Thyroid gland (tissue), 4 donors: ENCODE measurements at regions not wholly inside any gene's neighbourhood (a gene's known extent, or its start where the extent isn't known, plus 50 kb on each side); places are given as distances from the start of the nearest gene placed in this dataset.

Experiments used
- DNase-seq, 2 donors: peaks; one replicate each; pipeline ENCODE4 v3.0.0-alpha.2; 2019
- H3K27ac ChIP-seq, 3 donors: fragments of 200-600 bp; sonication (generic); 1 replicate in 2 of 3; 2 replicates in 1 of 3; pipeline ENCODE4 v1.5.1; 2016 to 2019; ENCODE audit warnings: mild to moderate bottlenecking in 1 of 3, moderate library complexity in 1 of 3
- H3K27me3 ChIP-seq: fragments of 200-600 bp; sonication (generic); one replicate; pipeline ENCODE4 v1.5.1; 2019
- H3K36me3 ChIP-seq, 2 donors: fragments of 200-600 bp; sonication (generic); one replicate each; pipeline ENCODE4 v1.5.1; 2016 to 2019
- H3K4me1 ChIP-seq, 2 donors: fragments of 200-600 bp; sonication (generic); one replicate each; pipeline ENCODE4 v1.5.1; 2017 to 2019
- H3K4me3 ChIP-seq, 3 donors: fragments of 200-600 bp; sonication (generic); replicated peaks in 1 of 3; 1 replicate in 2 of 3; 2 replicates in 1 of 3; pipeline ENCODE4 v1.5.1; 2016; ENCODE audit warnings: mild to moderate bottlenecking in 1 of 3
- H3K9me3 ChIP-seq: fragments of 200-600 bp; sonication (generic); one replicate; pipeline ENCODE4 v1.5.1; 2017
- POLR2A ChIP-seq, 2 donors: fragments of 450-650 bp; IDR thresholded peaks; one replicate each; pipeline ENCODE4 v1.6.1; 2017; ENCODE audit warnings: antibody characterized with exemption in 2 of 2, mild to moderate bottlenecking in 2 of 2, moderate library complexity in 1 of 2
- WGBS, 2 donors: methylation state at CpG; one replicate each; pipeline ENCODE4 v1.1.5; 2017; 5-methylcytosine and 5-hydroxymethylcytosine counted together
- intact Hi-C: fragments of 100-400 bp; cut with DNase I; formaldehyde crosslinking; loops from one replicate; pipeline ENCODE4 v1.15.1; 2023
- TF ChIP-seq, protein P1 (sequence below), 6 experiments: fragments of 200-600 bp in 3 of 6; fragments of 450-650 bp in 3 of 6; sonication (generic) in 3 of 6; IDR thresholded peaks; one replicate each; pipeline ENCODE4 v1.5.1; 2016 to 2019; ENCODE audit warnings: antibody characterized with exemption in 6 of 6, mild to moderate bottlenecking in 2 of 6, inconsistent platforms in 1 of 6, moderate library complexity in 1 of 6

GRCh38 chr10:33391611-33392465, 57.4 kb upstream of the NRP1 start:
- Histone ChIP-seq H3K9me3 (no peaks in the 10 kb centered on the region), H3K27me3 (no peaks in the 10 kb centered on the region), H3K4me1 (no peaks in the 10 kb centered on the region), H3K4me3 (no peak overlapping the region), H3K27ac (no peak overlapping the region), H3K36me3 (no peaks in the 10 kb centered on the region)
- WGBS, 2 donors: 79 to 80% methylated on average over 8 of the region's 8 CpGs
- no peak for TF ChIP-seq POLR2A (IDR thresholded peaks at IDR 0.05)
- TF ChIP-seq, protein P1, sequence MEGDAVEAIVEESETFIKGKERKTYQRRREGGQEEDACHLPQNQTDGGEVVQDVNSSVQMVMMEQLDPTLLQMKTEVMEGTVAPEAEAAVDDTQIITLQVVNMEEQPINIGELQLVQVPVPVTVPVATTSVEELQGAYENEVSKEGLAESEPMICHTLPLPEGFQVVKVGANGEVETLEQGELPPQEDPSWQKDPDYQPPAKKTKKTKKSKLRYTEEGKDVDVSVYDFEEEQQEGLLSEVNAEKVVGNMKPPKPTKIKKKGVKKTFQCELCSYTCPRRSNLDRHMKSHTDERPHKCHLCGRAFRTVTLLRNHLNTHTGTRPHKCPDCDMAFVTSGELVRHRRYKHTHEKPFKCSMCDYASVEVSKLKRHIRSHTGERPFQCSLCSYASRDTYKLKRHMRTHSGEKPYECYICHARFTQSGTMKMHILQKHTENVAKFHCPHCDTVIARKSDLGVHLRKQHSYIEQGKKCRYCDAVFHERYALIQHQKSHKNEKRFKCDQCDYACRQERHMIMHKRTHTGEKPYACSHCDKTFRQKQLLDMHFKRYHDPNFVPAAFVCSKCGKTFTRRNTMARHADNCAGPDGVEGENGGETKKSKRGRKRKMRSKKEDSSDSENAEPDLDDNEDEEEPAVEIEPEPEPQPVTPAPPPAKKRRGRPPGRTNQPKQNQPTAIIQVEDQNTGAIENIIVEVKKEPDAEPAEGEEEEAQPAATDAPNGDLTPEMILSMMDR (IDR thresholded peaks at IDR 0.05): no peak
- intact Hi-C loops: no loop called here
- DNase-seq: no peak

DNA sequence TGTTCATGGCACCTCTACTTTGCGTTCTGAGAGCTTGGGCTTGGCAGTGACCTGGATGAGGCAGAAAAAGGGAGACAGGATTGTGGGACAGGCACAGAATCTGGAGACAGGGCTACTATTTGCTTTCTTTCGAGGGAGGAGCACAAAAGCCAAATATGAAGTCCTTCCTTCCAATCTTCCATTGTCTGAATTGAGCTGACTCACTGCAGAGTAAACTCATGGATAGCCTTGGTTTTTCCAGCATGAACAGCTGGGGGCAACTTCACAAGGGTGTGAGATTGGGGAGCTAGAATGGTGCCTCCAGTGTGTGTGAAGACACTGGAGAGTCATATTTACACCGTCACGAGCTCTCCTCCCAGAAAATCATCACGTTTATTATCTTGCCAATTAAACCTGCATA, 55.6 kb upstream of the NRP1 start:
- intact Hi-C loops: no loop called here
- H3K27ac ChIP-seq: no peak overlapping the region
- DNase-seq: no peak
- WGBS, 2 donors: 87 to 90% methylated on average over 5 of the region's 5 CpGs
- H3K4me3 ChIP-seq: no peak overlapping the region
- no peak for TF ChIP-seq POLR2A (IDR thresholded peaks at IDR 0.05)
- TF ChIP-seq, protein P1 (IDR thresholded peaks at IDR 0.05): no peak
- no peaks in the 10 kb centered on the region for H3K4me1 ChIP-seq
- no peaks in the 10 kb centered on the region for H3K27me3 ChIP-seq
- H3K9me3 ChIP-seq: no peaks in the 10 kb centered on the region
- H3K36me3 ChIP-seq: no peaks in the 10 kb centered on the region

- no peak for TF ChIP-seq POLR2A (IDR thresholded peaks at IDR 0.05)
- TF ChIP-seq, protein P1 (IDR thresholded peaks at IDR 0.05): no peak
- Histone ChIP-seq H3K36me3 (no peaks in the 10 kb centered on the region), H3K4me1 (no peaks in the 10 kb centered on the region), H3K27me3 (no peaks in the 10 kb centered on the region), H3K27ac (no peak overlapping the region), H3K9me3 (no peaks in the 10 kb centered on the region), H3K4me3 (no peak overlapping the region)
- intact Hi-C loops: no loop called here
- WGBS, 2 donors: 74 to 80% methylated on average over 4 of the region's 4 CpGs
- DNase-seq: no peak
These were observed 54.3 kb upstream of the NRP1 start for GRCh38 chr10:33388785-33389184.

DNA sequence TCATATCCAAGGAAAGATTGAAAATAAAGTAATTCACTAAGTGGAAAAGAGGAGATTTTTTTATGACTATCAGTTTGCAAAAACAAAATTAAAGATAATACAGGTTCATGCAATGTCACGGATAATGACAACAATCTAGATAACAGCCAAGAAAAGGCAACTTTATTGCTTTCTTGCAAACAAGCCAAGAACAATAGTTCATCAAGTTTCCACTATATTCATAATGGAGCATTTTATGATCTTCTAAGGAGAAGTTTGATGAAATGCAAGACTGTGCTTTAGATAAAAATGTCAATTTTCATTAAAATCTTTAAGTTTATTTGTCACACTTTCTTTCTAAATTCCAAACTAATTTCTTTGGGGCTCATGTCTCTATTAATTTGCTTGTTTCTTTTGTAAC, 53.9 kb upstream of the NRP1 start:
- no peak for TF ChIP-seq POLR2A (IDR thresholded peaks at IDR 0.05)
- TF ChIP-seq, protein P1 (IDR thresholded peaks at IDR 0.05): no peak
- Histone ChIP-seq H3K27me3 (no peaks in the 10 kb centered on the region), H3K4me1 (no peaks in the 10 kb centered on the region), H3K4me3 (no peak overlapping the region), H3K36me3 (no peaks in the 10 kb centered on the region), H3K9me3 (no peaks in the 10 kb centered on the region), H3K27ac (no peak overlapping the region)
- WGBS, 2 donors: 74 to 86% methylated on average over 1 of the region's 1 CpG
- no peak for DNase-seq
- intact Hi-C loops: no loop called here

DNA sequence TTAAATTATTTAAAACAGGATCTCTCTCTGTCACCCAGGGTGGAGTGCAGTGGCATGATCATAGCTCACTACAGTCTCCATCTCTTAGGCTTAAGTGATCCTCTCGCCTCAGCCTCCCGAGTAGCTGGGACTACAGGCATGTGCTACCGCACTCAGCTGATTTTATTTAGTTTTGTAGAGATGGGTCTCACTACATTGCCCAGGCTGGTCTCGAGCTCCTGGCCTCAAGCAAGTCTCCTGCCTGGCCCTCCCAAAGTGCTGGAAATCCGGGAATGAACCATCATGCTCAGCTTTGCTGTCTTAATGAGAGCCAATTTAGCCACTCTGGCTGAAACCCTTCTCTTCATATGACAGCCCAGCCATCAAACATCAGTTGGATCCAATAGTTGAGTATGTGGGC, 53.3 kb upstream of the NRP1 start:
- intact Hi-C loops: no loop called here
- Histone ChIP-seq H3K27ac (no peak overlapping the region), H3K4me1 (no peaks in the 10 kb centered on the region), H3K36me3 (no peaks in the 10 kb centered on the region), H3K27me3 (no peaks in the 10 kb centered on the region), H3K9me3 (no peaks in the 10 kb centered on the region), H3K4me3 (no peak overlapping the region)
- WGBS, 2 donors: 92 to 96% methylated on average over 5 of the region's 5 CpGs
- no peak for DNase-seq
- TF ChIP-seq POLR2A (IDR thresholded peaks at IDR 0.05): no peak
- TF ChIP-seq, protein P1 (IDR thresholded peaks at IDR 0.05): no peak
